ENCODE measurements at regions not wholly inside any gene's neighbourhood (a gene's known extent, or its start where the extent isn't known, plus 50 kb on each side); places are given as distances from the start of the nearest gene placed in this dataset.
A peak's percentile ranks its signal among the peaks of the same experiment; 100 is the strongest.

DNA sequence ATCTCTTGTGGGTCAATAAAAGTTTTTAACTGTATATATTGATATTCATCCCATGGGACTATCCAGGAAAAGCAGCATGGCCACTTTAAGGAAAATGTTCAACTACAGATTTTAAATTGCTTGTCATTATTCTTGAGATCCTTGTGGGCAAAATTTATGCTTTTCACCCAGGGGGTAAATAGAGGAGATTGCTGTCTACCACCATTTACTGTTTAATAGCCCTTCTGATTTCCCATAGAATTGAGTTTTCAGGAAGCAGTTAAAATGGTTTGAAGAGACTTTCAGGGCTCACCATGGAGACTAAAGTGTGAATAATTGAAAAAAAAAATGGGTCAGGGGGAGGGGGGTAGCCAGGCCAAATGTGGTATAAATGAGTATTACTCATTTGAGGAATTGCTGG, 901.1 kb upstream of the POT1 start:
- no peak for DNase-seq

DNA sequence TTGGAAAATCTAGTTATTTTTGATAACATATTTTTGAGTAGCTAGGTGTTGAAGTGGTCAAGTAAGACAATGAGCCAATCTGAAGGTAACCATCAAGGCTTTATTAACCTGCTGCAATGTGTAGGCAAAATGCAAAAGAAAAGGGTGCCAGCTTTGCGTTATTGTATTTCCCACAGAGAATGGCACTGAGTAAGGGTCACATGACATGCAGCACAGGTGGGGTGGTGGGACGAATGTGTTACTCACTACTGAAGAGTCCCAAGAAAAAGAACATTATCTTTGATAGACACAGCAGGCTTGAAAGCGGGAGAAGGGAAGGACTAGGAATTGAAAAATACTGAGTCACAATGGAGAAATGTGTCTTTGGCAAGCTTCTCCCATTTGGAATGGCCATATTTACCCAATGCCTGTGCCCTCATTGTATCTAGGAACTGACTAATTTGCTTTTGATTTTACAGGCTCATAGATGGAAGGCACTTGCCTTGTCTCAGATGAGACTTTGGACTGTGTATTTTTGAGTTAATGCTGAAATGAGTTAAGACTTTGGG, 898.6 kb upstream of the POT1 start:
- no peak for DNase-seq

DNA sequence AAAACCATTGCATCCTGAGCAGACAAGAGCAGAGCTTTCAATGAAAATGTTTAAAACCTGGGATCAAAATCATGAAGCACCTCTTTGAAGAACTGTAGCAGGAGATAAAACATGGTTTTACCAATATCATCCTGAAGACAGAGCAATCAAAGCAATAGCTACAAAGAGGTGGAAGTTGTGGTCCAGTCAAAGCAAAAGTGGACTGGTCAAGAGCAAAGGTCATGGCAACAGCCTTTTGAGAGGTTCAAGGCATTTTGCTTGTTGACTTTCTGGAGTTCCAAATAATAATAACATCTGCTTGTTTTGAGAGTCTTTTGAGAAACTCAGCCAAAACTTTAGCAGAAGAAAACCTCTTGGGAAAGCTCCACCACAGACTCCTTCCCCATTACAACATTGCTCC, 893.9 kb upstream of the POT1 start:
- DNase-seq: no peak

DNA sequence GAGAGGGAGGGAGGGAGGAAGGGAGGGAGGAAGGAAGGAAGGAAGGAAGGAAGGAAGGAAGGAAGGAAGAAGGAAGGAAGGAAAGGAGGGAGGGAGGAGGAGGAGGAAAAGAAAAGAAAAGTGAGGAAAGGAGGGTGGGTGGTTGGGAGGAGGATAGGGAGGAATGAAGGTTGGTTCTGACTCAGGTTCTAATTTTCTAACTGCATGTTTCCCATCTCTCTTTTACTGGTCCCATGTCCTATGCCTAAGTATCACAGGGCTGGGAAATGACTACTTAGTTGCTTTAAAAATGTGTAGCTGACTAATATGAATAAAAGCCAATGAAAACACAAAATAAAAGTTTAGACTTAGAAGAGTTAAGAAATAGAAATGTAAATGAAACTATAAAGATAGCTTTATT, 890.9 kb upstream of the POT1 start:
- DNase-seq: no peak

DNA sequence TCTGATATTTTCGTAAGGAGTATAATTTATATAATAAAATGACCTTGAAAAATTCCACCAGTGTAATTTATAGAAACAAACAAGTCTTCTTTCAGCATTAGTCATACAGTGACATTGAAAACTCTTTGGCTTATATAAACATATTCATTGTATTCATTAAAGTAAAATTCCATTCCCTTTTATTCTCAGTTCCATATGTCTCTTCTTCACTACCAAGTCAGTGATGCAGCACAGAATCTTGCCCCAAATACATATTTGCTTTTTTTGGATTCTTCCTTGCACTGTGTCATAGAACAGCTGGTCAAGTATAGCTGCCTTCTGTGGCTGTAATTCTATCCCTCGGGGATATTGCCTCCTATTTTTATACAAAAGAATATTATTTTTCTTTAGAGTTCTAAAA, 884.5 kb upstream of the POT1 start:
- DNase-seq: no peak

DNA sequence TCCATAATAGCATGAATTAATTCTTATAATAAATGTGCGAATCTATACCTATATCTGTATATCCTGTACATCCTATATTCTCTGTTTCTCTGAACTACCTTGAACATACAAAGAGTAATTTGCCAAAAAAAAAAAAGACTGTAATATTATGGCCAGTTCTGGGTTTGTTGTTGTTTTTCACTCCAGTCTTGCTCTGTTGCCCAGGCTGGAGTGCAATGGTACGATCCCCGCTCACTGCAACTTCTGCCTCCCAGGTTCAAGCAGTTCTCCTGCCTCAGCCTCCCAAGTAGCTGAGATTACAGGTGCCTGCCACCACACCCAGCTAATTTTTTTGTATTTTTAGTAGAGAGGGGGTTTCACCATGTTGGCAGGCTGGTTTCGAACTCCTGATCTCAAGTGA, 876.9 kb upstream of the POT1 start:
- peak in 2 of 4 experiments; percentile 3 to 22 for DNase-seq

DNA sequence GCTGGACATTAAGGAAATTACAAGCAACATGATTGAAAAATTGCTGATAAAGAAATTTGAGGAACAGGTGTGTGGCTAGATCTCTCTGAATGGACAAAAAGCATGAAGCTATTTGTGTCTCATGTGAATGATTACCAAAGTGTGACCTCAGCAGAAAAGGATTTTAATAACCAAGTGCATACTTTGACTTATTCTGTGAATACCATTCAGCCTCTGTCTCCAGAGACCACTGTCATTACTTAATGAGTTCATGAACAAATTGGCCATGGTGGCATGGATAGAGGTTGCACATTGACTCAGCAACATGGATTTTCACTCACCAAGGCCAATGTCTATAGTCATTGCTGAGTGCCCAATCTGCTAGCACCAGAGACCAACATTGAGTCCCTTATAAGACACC, 874.6 kb upstream of the POT1 start:
- DNase-seq: no peak

DNA sequence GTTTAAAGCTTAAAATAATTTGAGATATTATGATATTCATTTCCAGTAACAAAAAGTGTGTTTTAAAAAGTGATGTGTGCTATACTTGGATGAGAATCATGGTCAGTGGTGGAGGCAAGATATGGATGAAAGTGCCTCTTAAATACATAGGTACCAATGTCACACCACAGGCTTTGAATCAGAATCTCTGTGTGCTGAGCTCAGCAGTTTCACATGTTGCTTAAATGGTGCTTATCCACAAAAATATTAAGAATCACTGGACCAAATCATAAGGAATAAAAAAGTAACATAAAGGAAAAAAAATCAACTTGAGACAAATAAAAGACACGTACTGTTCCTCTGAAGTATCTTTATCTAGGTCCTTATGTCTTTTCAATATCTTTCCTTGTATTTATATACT, 850.5 kb upstream of the POT1 start:
- no peak for DNase-seq

DNA sequence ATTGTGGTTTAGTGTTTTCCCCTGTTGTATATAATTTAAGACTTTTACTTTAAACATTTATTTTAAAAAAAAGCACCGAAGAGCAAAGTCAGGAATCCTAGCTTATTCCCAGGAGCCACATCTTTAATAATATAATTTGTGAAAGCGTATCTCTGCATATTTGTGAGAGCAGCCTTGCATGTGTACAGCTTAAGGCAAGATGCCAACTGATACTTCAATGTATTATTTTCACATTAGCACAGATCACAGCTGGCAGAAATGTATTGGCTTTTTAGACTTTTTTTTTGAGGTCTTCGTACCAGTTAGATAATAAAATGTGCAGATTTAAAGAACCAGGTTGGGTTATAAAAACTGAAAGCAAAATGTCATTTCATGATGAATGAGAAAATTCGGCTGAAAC, 845.7 kb upstream of the POT1 start:
- no peak for DNase-seq

DNA sequence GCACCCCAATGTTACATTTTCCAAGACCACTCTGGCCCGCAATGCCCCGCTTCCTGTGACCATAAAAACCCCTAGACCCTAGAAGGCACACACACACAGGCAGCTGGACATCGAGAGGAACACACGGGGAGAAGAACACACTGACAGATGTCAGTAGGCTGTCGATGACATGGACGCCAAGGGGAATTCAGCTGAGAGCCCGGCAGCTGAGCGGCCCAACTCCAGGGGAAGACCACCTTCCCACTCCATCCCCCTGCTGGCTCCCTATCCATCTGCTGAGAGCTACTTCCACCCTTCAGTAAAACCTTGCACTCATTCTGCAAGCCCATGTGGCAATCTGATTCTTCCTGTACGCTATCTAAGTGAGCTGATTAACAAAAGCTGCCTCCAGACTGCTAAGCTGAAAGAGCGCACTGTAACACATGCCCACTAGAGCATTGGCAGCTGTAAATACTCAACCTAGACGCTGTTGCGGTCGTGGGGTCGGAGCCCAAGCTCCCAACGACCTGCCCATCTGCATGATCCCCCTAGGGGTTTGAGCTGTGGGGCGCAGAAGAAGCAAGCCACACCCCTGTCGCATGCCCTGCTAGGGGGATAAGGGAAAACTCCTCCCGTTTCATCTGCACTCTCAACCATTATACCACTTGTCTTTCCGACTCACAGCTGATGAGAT, 843.6 kb upstream of the POT1 start:
- no peak for DNase-seq

DNA sequence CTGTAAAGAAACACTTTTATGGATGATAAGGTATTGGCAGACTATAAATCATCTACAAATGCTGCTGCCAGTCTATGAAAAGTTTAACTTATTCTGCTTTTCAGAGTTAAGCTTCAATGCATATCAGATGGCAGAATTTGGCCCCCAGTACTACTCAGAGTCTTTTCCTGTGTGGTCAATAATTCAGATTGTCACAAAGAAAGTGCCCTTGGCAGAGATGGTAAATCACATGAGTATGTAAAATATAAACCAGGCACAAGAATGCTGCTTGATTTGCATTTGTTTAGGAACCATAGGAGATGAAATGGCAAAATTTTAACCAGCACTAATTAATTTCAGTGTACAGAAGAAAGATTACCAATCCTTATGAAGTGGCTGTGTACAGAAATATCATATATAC, 818.3 kb upstream of the POT1 start:
- DNase-seq: no peak

DNA sequence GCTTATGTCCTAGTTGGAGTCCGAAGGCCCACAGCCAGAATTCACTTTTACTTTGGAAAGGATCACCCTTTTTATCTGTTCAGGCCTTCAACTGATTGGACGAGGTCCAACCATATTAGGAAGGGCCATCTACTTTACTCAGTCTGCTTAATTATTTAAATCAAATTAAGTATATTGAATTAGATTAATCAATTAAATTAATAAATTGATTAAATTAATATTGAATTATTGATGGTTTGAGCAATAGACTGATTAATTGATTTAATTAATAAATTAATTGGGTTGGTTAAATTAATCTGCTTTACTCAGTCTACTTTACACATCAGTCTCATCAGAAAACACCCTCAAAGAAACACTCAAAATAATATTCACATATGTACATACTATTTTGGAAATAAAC, 816.9 kb upstream of the POT1 start:
- DNase-seq: no peak

DNA sequence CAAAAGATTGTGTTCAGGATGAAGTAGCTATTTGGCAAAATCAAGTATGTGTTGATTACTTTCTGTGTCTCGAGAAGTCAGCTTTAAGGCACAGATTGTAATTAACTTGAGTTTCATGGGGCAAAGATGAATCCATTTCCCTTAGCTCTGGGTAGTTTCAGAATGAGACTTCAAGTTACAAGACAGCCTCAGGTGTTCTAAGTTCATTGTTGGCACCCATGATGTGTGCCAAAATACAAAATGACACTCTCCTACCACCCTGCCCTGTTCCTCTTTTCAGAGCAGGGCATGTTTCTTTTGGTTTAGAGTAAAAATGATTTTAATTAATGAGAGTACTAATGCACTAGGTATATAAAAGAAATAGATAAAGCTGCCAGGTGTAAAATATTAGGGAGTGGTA, 797.6 kb upstream of the POT1 start:
- DNase-seq: no peak

DNA sequence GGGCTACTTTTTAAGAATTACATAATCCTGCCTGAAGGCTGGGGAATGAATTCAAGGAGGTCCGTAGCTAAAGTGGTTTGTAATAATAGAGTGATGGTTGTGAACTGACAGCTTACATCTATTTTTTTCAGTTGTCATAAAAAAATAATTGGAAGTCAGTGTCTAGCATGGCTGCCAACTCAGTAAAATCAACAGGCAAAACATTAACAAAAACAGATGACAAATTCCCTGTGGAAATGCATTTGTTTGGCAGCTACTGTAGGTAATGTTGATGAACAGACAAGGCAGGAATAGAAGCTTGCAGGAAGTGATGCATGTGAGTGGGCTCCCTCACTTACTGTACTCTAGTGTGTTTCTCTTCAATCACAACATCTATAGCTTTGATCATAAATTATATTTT, 766.0 kb upstream of the POT1 start:
- no peak for DNase-seq

DNA sequence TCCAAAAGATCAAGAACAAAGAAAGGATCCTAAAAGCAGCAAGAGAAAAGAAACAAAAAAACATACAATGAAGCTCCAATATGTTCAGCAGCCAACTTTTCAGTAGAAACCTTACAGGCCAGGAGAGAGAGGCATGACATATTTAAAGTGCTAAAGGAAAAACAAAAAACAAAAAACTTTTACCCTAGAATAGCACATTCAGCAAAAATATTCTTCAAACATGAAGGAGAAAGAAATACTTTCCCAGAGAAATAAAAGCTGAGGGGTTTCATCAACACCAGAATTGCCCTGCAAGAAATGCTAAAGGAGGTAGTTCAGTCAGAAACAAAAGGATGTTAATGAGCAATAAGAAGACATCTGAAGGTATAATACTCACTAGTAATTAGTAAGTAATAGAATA, 753.5 kb upstream of the POT1 start:
- DNase-seq: no peak

DNA sequence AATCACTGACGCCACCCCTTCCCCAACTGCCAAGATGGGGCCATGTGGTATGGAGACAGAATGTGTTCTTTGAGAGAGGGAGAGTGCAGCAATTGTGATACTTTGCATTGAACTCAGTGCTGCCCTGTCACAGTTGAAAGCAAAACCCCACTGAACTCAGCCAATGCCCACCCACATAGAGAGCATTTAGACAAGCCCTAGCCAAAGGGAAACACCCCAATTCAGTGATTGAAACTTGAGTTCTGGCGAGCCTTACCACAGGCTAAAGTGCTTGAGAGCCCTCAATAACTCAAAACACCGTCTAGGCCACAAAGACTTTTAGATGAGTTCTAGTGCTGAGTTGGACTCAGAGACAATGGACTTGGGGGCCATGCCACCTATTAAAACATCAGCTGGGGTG, 751.9 kb upstream of the POT1 start:
- DNase-seq: no peak

DNA sequence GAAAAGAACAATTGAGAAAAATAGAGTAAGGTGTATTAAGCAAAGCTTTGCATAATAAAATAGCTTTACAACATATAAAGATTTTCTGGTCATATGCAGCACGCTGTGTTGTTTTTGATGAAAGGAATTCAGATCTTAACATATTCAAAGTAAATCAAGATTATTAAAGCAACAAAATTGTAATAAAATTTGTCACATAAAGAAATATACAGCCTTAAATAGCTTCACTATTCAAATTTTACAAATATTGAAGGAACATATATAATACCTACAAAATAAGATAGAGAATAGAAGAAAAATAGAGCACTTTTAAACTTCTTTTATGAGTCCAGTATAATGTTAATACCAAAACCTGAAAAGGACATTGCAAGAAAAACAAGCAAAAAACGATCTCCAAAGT, 749.1 kb upstream of the POT1 start:
- DNase-seq: no peak

DNA sequence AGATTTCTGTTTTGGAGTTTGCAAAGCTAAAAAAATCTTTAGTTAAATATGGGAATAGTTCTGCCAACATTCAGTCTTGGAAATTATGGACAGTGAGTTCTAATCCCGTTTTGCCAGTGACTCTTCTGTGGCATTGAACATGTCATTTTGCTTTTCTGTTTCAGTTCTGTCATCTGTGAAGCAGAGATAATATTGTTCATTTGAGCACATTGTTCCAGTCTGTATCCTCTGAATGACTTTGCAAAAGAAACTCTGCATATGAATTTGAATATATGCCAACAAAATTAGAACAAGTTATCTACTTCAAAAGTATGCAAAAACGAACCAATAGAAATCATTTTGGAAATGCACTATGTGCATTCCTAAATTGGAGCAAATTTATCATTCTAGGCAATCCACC, 746.0 kb upstream of the POT1 start:
- no peak for DNase-seq

DNA sequence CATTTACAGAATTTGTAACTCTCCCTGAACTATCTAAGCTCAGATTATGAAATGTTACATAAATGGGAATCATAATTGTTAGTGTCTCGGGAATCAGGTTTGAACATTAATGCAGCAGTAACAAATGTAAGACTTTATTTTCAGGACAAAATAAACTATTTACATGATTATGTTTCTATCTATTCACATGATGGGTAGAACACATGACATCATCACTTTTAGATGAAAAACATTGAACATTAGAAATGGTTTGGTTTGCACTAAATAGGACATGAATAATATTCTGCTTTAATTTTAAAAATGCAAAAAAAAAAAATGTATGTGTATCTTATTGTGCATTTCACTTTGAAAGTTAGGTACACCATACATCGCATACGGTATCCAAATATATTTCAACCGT, 745.5 kb upstream of the POT1 start:
- DNase-seq: no peak

DNA sequence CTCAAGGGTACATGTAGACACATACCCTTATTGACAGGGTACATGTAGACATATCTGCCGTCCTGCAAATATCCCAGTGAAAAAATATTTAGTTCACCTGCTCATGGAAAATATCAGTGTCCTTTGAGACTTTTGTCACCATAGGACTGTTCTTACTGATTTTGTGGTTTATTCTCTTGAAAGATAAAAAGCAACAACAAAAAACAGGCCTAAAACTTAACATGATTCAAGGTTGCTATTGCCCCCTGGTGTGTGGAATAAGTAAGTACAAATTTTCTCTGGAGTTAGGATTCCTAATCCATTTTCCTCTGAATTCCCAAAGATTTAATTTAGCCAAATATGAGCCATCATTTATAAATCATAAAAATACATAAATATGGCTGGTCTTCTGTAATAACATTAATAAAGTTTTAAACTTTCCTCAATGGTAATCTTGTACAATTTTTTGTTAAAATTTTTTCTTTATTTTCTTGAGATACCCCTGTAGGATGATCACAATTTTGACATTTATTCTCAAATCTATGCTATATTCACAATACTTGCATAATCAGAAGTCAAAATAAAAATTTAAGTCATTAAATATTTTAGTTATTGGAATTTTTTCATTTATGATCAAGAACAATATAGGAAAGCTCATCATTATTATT, 741.4 kb upstream of the POT1 start:
- peak in 2 of 4 experiments; percentile 40 to 58 for DNase-seq

DNA sequence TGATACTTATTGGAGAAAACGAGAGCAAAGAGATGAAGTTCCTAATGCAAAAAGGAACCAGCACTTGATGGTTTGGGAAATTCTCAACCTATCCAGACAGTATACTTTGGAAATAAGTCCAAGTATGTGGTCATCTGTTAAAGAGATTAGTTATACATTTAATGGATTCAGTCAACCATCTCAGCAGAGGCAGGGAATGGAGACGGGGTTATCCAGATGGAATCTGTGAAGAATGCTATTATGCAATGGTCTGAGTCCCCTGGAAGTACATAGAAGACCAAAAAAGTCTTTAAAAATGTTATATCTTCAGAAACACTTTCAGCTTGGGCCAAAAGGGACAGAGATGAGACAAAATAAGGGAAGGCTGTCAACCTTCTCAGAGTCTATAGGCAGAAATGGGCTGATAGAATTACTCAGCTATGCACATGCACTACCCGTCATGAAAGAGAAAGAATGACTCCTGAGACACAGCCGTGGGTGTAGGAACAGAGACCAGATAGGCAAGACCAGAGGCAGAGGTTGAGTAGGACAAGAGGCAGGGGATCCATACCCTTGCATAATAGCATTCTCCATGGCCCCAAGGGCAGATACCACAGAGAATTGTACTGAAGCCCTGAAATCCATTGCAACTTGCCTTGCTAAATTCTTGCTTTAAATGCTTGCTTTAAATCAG, 738.8 kb upstream of the POT1 start:
- peak in 2 of 4 experiments; percentile 2 to 11 for DNase-seq

DNA sequence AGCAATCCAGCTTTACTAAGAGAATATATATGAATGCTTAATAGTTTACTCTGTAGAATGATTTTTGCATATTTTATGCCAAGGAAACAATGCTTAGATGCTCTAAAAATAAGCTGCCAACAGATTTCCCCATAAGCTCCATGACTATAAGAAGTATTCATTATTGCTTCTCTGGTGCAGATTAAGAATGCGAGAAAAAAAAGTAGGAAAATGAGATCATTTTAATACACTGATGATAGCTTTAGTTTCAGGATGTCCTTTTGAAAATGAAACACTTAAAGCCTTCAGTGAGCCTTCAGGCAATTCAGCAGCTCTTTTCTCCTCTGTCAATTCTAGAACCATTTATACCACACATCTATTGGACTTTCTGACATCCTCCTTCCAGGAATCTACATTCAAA, 735.0 kb upstream of the POT1 start:
- DNase-seq: no peak

DNA sequence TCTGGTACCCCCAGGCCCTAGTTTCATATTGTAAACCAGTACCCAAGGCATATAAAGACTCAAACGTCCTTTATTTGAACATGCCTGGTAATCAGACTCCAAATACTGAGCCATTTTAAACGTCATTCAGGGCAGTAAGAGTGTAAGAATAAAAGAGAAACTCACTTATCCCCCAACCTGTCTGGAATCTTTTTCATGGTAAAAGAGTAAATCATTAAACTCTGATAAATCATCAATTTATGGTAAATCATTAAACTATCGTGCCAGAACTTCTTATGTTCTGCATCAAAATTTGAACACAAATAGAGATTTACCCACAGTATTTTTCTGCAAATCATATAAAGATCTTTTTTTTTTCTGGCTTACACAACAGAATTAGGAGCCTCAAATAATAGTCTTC, 734.3 kb upstream of the POT1 start:
- no peak for DNase-seq

DNA sequence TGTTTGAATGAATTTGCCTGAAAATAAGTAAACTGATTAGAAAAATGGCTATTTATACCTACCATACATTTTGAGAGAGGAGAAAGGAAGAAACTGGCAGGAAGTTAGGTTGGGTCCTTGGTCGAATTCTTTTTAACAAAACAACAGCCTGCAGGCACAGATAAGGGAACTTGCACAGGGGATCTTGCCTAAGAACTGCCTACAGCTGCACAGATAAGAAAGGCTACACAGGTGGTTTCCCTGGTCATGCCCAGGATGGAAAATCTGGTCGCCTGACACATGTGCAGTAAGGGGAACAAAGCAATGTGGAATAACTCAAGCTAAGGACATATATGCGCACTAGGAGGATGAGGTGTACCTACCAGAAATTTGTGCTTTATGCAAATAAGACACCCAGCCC, 732.1 kb upstream of the POT1 start:
- peak in 2 of 4 experiments; percentile 2 to 3 for DNase-seq
